ENCODE measurements at regions not wholly inside any gene's neighbourhood (a gene's known extent, or its start where the extent isn't known, plus 50 kb on each side); places are given as distances from the start of the nearest gene placed in this dataset.

DNA sequence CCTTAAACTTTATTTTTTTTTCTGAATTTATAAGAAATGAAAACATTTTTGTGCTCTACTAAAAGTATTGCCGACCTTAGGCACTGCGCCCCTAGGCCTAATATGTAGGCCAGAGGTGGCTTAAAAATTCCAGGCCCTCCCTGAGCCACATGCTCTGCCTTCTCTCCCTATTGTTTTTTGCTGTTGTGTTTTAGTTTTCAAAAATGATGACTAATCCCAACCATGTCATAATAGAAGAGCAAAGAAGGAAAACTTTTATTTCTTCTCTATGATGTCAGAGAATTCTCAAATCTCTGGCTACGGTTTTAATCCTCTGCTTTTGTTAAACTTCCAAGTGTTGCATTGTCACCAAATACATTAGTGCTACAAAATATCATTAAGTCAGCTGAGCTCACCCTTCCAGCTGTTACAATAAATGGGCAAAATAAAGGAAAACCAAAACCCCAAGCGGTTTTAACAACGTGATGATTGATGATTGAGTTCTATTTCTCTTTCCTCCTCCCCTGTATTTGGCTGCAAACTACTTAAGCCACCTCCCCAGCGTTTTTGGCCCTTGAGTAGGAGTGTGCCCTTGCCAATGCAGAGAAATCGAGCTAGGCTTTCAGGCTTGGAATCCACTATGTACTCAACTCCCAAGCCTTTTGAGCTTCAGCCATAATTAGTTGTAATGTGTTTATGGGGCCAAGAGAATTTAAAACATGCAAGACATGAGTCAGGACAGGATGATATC lies 163.5 kb upstream of the POU3F3 start:
- H3K27ac ChIP-seq (ENCODE audit: low read length), result no peak overlapping the region
- peaks cover 3% of the 10 kb centered on the region for H3K27me3 ChIP-seq (ENCODE audit: control insufficient read depth, insufficient read depth, low read length)
- H3K4me1 ChIP-seq (ENCODE audit: control insufficient read depth, insufficient read depth, low read length), result no peaks in the 10 kb centered on the region
- H3K36me3 ChIP-seq (ENCODE audit: control insufficient read depth, insufficient read depth, low read length), result no peaks in the 10 kb centered on the region
- no peak for DNase-seq
- WGBS (ENCODE audit: insufficient coverage, low lambda C conversion rate), result 100% methylated on average over 2 of the region's 7 CpGs
- H3K9me3 ChIP-seq (ENCODE audit: control insufficient read depth, low read depth, low read length), result no peaks in the 10 kb centered on the region
- no peak overlapping the region for H3K4me3 ChIP-seq (ENCODE audit: low read length)

GRCh38 chr2:104698276-104698675 lies 155.6 kb upstream of the POU3F3 start:
- WGBS (ENCODE audit: insufficient coverage, low lambda C conversion rate), result 100% methylated on average over 4 of the region's 5 CpGs
- H3K36me3 ChIP-seq (ENCODE audit: control insufficient read depth, insufficient read depth, low read length), result no peaks in the 10 kb centered on the region
- no peaks in the 10 kb centered on the region for H3K9me3 ChIP-seq (ENCODE audit: control insufficient read depth, low read depth, low read length)
- no peaks in the 10 kb centered on the region for H3K4me1 ChIP-seq (ENCODE audit: control insufficient read depth, insufficient read depth, low read length)
- no peak overlapping the region for H3K27ac ChIP-seq (ENCODE audit: low read length)
- peaks cover 2% of the 10 kb centered on the region for H3K27me3 ChIP-seq (ENCODE audit: control insufficient read depth, insufficient read depth, low read length)
- DNase-seq, result no peak
- H3K4me3 ChIP-seq (ENCODE audit: low read length), result no peak overlapping the region

- H3K36me3 ChIP-seq (ENCODE audit: control insufficient read depth, insufficient read depth, low read length), result no peaks in the 10 kb centered on the region
- H3K4me3 ChIP-seq (ENCODE audit: low read length), result no peak overlapping the region
- DNase-seq, result no peak
- H3K4me1 ChIP-seq (ENCODE audit: control insufficient read depth, insufficient read depth, low read length), result no peaks in the 10 kb centered on the region
- no CpG with 5 or more reads among the region's 19 CpGs for WGBS (ENCODE audit: insufficient coverage, low lambda C conversion rate)
- H3K27ac ChIP-seq (ENCODE audit: low read length), result no peak overlapping the region
- H3K9me3 ChIP-seq (ENCODE audit: control insufficient read depth, low read depth, low read length), result no peaks in the 10 kb centered on the region
- peaks cover 2% of the 10 kb centered on the region for H3K27me3 ChIP-seq (ENCODE audit: control insufficient read depth, insufficient read depth, low read length)
These were observed 152.5 kb upstream of the POU3F3 start for GRCh38 chr2:104701411-104701911.

GRCh38 chr2:104702031-104702850 lies 151.7 kb upstream of the POU3F3 start:
- DNase-seq, result no peak
- Histone ChIP-seq H3K36me3 (ENCODE audit: control insufficient read depth, insufficient read depth, low read length) (no peaks in the 10 kb centered on the region), H3K9me3 (ENCODE audit: control insufficient read depth, low read depth, low read length) (no peaks in the 10 kb centered on the region), H3K4me1 (ENCODE audit: control insufficient read depth, insufficient read depth, low read length) (no peaks in the 10 kb centered on the region), H3K4me3 (ENCODE audit: low read length) (no peak overlapping the region), H3K27ac (ENCODE audit: low read length) (no peak overlapping the region), H3K27me3 (ENCODE audit: control insufficient read depth, insufficient read depth, low read length) (peaks cover 2% of the 10 kb centered on the region)
- WGBS (ENCODE audit: insufficient coverage, low lambda C conversion rate), result 86% methylated on average over 1 of the region's 11 CpGs

DNA sequence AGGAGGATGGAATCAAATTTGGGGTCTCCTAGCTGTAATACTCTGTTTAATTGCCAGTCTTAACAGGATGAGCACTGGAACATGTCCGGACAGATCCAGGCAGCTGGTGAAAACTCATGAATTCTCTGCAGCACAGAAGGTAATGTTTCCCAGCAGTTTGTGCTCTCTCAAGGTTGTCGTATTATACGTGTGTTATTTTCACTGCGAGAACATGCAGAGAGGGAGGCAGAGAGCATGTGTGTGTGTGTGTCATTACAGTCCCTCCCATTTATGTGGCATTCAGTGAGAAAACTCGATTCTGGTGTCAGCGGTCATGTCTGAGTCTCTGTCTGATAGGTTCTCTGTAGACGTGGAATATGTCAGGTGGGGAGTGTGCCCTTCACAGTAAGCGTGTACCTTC lies 150.2 kb upstream of the POU3F3 start:
- Histone ChIP-seq H3K4me3 (ENCODE audit: low read length) (no peak overlapping the region), H3K27me3 (ENCODE audit: control insufficient read depth, insufficient read depth, low read length) (peaks cover 2% of the 10 kb centered on the region), H3K36me3 (ENCODE audit: control insufficient read depth, insufficient read depth, low read length) (no peaks in the 10 kb centered on the region), H3K4me1 (ENCODE audit: control insufficient read depth, insufficient read depth, low read length) (no peaks in the 10 kb centered on the region), H3K27ac (ENCODE audit: low read length) (no peak overlapping the region), H3K9me3 (ENCODE audit: control insufficient read depth, low read depth, low read length) (no peaks in the 10 kb centered on the region)
- WGBS (ENCODE audit: insufficient coverage, low lambda C conversion rate), result 60% methylated on average over 1 of the region's 8 CpGs
- no peak for DNase-seq

GRCh38 chr2:104704496-104705245 lies 149.2 kb upstream of the POU3F3 start:
- no peak overlapping the region for H3K4me3 ChIP-seq (ENCODE audit: low read length)
- H3K9me3 ChIP-seq (ENCODE audit: control insufficient read depth, low read depth, low read length), result no peaks in the 10 kb centered on the region
- H3K4me1 ChIP-seq (ENCODE audit: control insufficient read depth, insufficient read depth, low read length), result no peaks in the 10 kb centered on the region
- H3K27me3 ChIP-seq (ENCODE audit: control insufficient read depth, insufficient read depth, low read length), result peaks cover 2% of the 10 kb centered on the region
- no peak overlapping the region for H3K27ac ChIP-seq (ENCODE audit: low read length)
- DNase-seq, result no peak
- no peaks in the 10 kb centered on the region for H3K36me3 ChIP-seq (ENCODE audit: control insufficient read depth, insufficient read depth, low read length)
- WGBS (ENCODE audit: insufficient coverage, low lambda C conversion rate), result 100% methylated on average over 2 of the region's 16 CpGs

DNA sequence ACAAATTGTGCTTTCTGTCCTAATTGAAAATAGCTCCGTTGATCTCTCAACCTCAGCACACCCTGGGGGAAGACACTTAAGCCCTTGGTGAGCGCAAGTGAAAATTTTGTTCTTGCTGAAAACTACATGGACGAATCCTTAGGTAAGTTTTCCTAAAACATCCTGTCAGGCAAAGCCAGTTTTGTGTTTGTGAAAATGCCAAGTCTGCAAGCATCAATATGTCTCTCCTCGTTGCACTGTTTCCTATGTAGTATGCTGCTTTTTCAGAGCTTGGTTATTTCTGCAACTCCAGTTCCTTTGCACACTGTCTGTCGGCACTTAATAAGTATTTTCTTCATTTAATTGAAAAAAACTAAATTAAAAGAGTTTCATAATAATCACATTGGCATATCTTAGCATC lies 146.9 kb upstream of the POU3F3 start:
- Histone ChIP-seq H3K4me3 (ENCODE audit: low read length) (no peak overlapping the region), H3K9me3 (ENCODE audit: control insufficient read depth, low read depth, low read length) (no peaks in the 10 kb centered on the region), H3K4me1 (ENCODE audit: control insufficient read depth, insufficient read depth, low read length) (no peaks in the 10 kb centered on the region), H3K36me3 (ENCODE audit: control insufficient read depth, insufficient read depth, low read length) (no peaks in the 10 kb centered on the region), H3K27ac (ENCODE audit: low read length) (no peak overlapping the region), H3K27me3 (ENCODE audit: control insufficient read depth, insufficient read depth, low read length) (peaks cover 1% of the 10 kb centered on the region)
- no peak for DNase-seq
- WGBS (ENCODE audit: insufficient coverage, low lambda C conversion rate), result 90% methylated on average over 2 of the region's 5 CpGs

DNA sequence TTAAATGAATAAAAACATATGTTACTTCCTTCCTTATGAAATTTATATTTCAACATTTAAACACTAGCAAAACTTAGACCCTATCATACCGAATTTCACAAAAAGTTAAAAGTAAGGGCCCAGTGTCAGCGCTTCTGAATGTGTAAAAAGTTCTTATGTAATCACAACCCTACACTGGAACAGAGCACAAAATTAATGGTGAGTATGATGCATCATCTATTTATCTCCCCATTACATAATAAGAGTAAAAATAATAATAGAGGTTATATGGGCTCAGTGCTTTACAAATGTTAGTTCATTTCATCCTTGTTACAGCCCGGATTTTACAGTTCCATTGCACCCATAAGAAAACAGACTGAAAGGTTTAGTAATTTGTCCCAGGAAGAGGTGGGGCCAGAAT lies 144.9 kb upstream of the POU3F3 start:
- Histone ChIP-seq H3K36me3 (ENCODE audit: control insufficient read depth, insufficient read depth, low read length) (no peaks in the 10 kb centered on the region), H3K27me3 (ENCODE audit: control insufficient read depth, insufficient read depth, low read length) (no peaks in the 10 kb centered on the region), H3K4me3 (ENCODE audit: low read length) (no peak overlapping the region), H3K4me1 (ENCODE audit: control insufficient read depth, insufficient read depth, low read length) (no peaks in the 10 kb centered on the region), H3K27ac (ENCODE audit: low read length) (no peak overlapping the region), H3K9me3 (ENCODE audit: control insufficient read depth, low read depth, low read length) (no peaks in the 10 kb centered on the region)
- no CpG with 5 or more reads among the region's 3 CpGs for WGBS (ENCODE audit: insufficient coverage, low lambda C conversion rate)
- no peak for DNase-seq

- Histone ChIP-seq H3K4me3 (ENCODE audit: low read length) (no peak overlapping the region), H3K4me1 (ENCODE audit: control insufficient read depth, insufficient read depth, low read length) (no peaks in the 10 kb centered on the region), H3K27me3 (ENCODE audit: control insufficient read depth, insufficient read depth, low read length) (no peaks in the 10 kb centered on the region), H3K9me3 (ENCODE audit: control insufficient read depth, low read depth, low read length) (no peaks in the 10 kb centered on the region), H3K36me3 (ENCODE audit: control insufficient read depth, insufficient read depth, low read length) (no peaks in the 10 kb centered on the region), H3K27ac (ENCODE audit: low read length) (no peak overlapping the region)
- DNase-seq, result no peak
- WGBS (ENCODE audit: insufficient coverage, low lambda C conversion rate), result no CpG with 5 or more reads among the region's 4 CpGs
These were observed 137.9 kb upstream of the POU3F3 start for GRCh38 chr2:104716061-104716460.

DNA sequence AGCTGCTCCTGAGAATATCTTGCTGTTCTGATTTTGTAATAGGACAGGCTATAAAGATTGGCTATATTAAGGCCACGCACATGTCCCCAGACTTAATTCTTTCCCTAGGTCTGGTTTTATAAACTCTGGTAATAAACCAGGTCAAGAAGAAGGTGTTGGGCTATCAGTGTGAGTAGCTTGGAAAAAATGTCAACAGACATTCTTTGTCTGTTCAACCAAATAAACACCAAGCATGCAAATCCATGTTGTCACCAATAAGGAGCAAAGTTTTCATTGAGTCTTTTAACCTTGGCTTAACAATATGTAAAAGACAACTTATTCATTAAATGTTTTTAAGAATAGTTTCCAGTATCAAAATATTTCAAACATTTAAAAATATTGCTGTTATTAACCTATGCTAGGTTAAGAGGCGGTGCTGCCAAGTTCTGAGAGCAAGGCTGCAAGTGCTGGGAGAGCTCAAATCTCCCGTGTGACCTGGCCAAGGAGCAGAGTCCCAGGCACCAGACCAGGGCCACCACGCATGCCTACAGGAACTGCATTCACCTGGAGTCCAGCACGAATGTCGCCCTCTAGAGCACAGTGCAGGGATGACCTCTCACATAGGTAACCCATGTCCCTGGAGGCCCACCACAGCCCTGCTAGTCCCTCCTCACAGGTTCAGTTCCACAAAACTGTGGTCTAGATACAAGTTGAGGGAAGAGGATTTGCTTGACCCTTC lies 120.5 kb upstream of the POU3F3 start:
- Histone ChIP-seq H3K9me3 (ENCODE audit: control insufficient read depth, low read depth, low read length) (no peaks in the 10 kb centered on the region), H3K36me3 (ENCODE audit: control insufficient read depth, insufficient read depth, low read length) (no peaks in the 10 kb centered on the region), H3K27me3 (ENCODE audit: control insufficient read depth, insufficient read depth, low read length) (peaks cover 6% of the 10 kb centered on the region), H3K4me3 (ENCODE audit: low read length) (no peak overlapping the region), H3K27ac (ENCODE audit: low read length) (no peak overlapping the region), H3K4me1 (ENCODE audit: control insufficient read depth, insufficient read depth, low read length) (no peaks in the 10 kb centered on the region)
- no CpG with 5 or more reads among the region's 6 CpGs for WGBS (ENCODE audit: insufficient coverage, low lambda C conversion rate)
- DNase-seq, result peak in 1 of 2 donors; percentile 4
